ENCODE measurements at regions not wholly inside any gene's neighbourhood (a gene's known extent, or its start where the extent isn't known, plus 50 kb on each side); places are given as distances from the start of the nearest gene placed in this dataset.
"Not testable (repeated sequence)": the region's sequence is repeated elsewhere in the genome, so short reads cannot be mapped to it uniquely, and the experiment has no call there.

DNA sequence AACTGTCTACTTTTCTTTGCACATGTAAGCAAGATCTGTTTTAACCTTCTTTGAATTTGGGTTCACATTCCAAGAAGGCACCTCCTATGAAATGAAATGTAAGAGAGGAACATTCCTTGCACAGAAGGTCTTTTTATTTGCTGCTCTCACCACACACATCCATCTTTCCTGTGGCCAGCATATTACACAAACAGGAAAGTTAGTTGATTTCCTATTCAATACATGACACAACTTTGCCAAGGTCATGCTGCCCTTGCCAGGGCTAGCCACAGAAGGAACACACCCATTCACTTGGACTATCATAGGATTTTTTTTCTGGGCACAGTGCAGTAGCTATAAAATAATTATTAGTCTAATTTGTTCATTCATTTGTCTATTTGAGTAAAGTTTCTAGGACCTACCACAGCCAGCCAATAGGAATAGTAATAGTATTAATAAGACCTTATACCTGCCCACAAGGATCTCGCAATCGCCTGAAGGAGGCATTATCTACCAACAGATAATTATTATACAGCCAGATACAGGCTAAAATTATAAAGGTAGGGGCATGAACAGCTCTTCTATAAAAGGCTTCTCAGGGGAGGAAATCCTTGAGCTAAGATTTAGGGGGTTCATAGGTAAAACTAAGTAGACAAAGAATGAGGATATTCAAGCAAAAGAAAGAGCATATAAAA is 78.1 kb upstream of the NREP start:
- Histone ChIP-seq H3K36me3 (ENCODE audit: control insufficient read depth, insufficient read depth, low read length) (no peaks in the 10 kb centered on the region), H3K4me1 (ENCODE audit: control insufficient read depth, insufficient read depth, low read length, poor library complexity, severe bottlenecking) (no peaks in the 10 kb centered on the region), H3K9me3 (ENCODE audit: control insufficient read depth, low read length) (no peaks in the 10 kb centered on the region), H3K4me3 (ENCODE audit: extremely low read depth, insufficient read depth, low read length, poor library complexity, severe bottlenecking) (no peak overlapping the region), H3K27ac (ENCODE audit: low read depth, low read length, severe bottlenecking) (no peak overlapping the region)
- WGBS, 2 experiments (ENCODE audit: insufficient coverage in 2 of 2): no CpG with 5 or more reads among the region's 2 CpGs

DNA sequence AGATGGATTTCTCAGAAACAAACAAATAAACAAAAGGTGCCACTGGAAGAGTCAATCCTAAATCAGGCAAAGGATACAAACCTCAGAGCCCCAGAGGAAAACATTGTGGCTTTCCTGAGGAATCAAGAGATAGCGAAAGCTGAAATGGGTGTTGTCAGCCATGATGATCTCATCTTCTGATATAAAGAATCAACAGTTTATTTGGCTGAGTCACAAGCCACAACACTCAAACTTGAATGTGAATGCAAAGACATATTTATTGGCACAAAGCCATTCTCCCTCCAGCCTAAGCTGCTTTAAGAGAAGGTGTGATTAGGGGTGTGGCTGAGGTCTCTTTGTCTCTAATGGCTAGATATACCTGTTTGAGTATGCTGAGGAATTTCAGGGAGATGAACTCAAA is 73.3 kb upstream of the NREP start:
- 100% methylated on average over 1 of the region's 1 CpG for WGBS, 2 experiments (ENCODE audit: insufficient coverage in 2 of 2)
- no peak overlapping the region for H3K4me3 ChIP-seq (ENCODE audit: extremely low read depth, insufficient read depth, low read length, poor library complexity, severe bottlenecking)
- H3K4me1 ChIP-seq (ENCODE audit: control insufficient read depth, insufficient read depth, low read length, poor library complexity, severe bottlenecking): no peaks in the 10 kb centered on the region
- H3K27ac ChIP-seq (ENCODE audit: low read depth, low read length, severe bottlenecking): no peak overlapping the region
- H3K9me3 ChIP-seq (ENCODE audit: control insufficient read depth, low read length): no peaks in the 10 kb centered on the region
- H3K36me3 ChIP-seq (ENCODE audit: control insufficient read depth, insufficient read depth, low read length): no peaks in the 10 kb centered on the region

DNA sequence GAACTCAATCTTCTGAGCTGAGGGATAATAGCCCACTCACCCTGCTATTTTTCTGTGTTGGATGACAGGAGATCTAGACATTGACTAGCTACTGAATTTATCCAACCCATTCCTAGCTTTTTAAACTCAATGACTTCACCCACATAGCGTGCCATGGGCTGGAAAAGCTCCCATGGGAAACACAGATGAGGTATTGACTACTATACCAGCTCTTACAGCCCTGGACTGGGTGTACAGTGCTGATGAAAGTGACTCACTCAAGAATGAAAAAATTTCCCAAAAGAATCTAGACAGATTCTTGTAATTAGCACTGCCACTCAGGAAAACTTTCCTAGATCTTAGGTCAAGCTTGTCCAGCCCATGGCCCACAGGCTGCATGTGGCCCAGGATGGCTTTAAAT is 72.7 kb upstream of the NREP start:
- no peak overlapping the region for H3K4me3 ChIP-seq (ENCODE audit: extremely low read depth, insufficient read depth, low read length, poor library complexity, severe bottlenecking)
- 71% methylated on average over 1 of the region's 1 CpG; no CpG with 5 or more reads in 1 of the 2 experiments for WGBS, 2 experiments (ENCODE audit: insufficient coverage in 2 of 2)
- no peak overlapping the region for H3K27ac ChIP-seq (ENCODE audit: low read depth, low read length, severe bottlenecking)

DNA sequence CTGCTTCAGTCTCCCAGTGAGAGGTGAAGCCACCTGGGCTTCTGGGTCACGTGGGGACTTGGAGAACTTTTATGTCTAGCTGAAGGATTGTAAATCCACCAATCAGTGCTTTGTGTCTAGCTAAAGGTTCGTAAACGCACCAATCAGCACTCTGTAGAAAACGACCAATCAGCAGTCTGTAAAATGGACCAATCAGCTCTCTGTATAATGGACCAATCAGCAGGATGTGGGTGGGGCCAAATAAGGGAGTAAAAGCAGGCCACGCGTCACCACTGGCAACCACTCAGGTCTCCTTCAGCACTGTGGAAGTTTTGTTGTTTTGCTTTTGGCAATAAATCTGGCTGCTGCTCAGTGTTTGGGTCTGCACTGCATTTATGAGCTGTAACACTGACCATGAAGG is 69.1 kb upstream of the NREP start:
- no peak overlapping the region for H3K27ac ChIP-seq (ENCODE audit: low read depth, low read length, severe bottlenecking)
- 93 to 97% methylated on average over 4 to 5 of the region's 6 CpGs for WGBS, 2 experiments (ENCODE audit: insufficient coverage in 2 of 2)
- H3K4me3 ChIP-seq (ENCODE audit: extremely low read depth, insufficient read depth, low read length, poor library complexity, severe bottlenecking): no peak overlapping the region
- H3K9me3 ChIP-seq (ENCODE audit: control insufficient read depth, low read length): no peaks in the 10 kb centered on the region
- no peaks in the 10 kb centered on the region for H3K4me1 ChIP-seq (ENCODE audit: control insufficient read depth, insufficient read depth, low read length, poor library complexity, severe bottlenecking)
- H3K36me3 ChIP-seq (ENCODE audit: control insufficient read depth, insufficient read depth, low read length): no peaks in the 10 kb centered on the region

More for the DNA sequence above, 72.7 kb upstream of the NREP start:
- no peaks in the 10 kb centered on the region for H3K9me3 ChIP-seq (ENCODE audit: control insufficient read depth, low read length)
- no peaks in the 10 kb centered on the region for H3K36me3 ChIP-seq (ENCODE audit: control insufficient read depth, insufficient read depth, low read length)
- H3K4me1 ChIP-seq (ENCODE audit: control insufficient read depth, insufficient read depth, low read length, poor library complexity, severe bottlenecking): no peaks in the 10 kb centered on the region

DNA sequence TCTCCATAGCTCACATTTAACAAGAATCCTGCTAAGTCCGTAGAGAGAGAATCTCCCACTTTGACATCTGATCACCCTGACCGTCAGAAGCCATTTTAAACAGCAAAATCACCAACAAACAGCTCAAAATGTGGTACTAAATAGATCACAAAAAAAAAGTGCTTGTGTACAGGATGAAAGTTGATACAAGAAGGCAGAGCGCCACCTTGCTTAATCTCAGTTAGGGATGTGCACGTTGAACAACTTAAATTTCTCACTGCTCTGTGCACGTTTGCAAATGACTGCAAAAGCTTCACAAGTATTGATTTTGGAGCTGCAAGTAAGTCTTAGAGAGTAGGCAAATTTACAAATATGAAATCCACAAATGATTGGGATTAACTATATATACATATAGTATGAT is 63.1 kb upstream of the NREP start:
- Histone ChIP-seq H3K4me3 (ENCODE audit: extremely low read depth, insufficient read depth, low read length, poor library complexity, severe bottlenecking) (no peak overlapping the region), H3K36me3 (ENCODE audit: control insufficient read depth, insufficient read depth, low read length) (no peaks in the 10 kb centered on the region), H3K27ac (ENCODE audit: low read depth, low read length, severe bottlenecking) (no peak overlapping the region), H3K4me1 (ENCODE audit: control insufficient read depth, insufficient read depth, low read length, poor library complexity, severe bottlenecking) (no peaks in the 10 kb centered on the region), H3K9me3 (ENCODE audit: control insufficient read depth, low read length) (no peaks in the 10 kb centered on the region)
- WGBS, 2 experiments (ENCODE audit: insufficient coverage in 2 of 2): 86 to 93% methylated on average over 2 to 4 of the region's 5 CpGs

DNA sequence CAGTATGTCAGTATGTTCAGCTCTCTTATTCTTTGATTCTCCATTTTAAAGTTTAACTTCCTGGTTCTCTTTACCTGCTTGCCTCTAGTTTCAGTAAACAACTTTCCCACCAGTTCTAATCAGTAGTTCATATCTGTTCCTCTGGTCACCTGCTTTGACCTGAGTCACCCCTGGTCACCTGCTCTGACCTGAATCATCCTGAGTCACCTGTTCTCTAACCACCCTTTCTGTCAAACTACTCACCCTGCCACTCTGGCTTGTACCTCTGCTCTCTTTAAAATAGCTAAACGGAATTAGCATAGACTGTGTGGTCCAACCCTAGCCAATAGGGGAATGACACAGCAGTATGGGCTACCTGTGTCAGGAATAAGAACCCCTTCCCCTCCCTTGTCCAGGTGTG is 62.0 kb upstream of the NREP start:
- H3K9me3 ChIP-seq (ENCODE audit: control insufficient read depth, low read length): not testable (repeated sequence)
- 86% methylated on average over 1 of the region's 1 CpG; no CpG with 5 or more reads in 1 of the 2 experiments for WGBS, 2 experiments (ENCODE audit: insufficient coverage in 2 of 2)

DNA sequence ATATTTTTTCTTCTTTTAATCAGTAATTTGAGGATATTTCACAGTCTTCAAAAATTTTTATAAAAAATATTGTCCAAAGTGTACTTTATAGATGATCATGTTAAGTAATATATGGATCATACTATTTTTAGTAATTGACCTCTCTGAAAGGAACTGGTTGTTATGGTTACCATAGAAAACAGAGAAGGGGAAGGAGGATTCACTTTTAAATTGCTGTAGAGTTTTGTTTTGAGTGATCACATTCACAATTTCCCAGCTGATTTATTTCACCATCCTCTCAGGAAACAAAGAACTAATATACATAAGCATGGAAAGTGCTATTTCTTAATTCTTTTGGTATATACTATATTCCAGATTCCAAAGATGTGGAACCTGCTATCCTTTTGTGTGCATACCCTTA is 56.5 kb upstream of the NREP start:
- H3K4me3 ChIP-seq (ENCODE audit: extremely low read depth, insufficient read depth, low read length, poor library complexity, severe bottlenecking): no peak overlapping the region
- no peaks in the 10 kb centered on the region for H3K9me3 ChIP-seq (ENCODE audit: control insufficient read depth, low read length)
- no peaks in the 10 kb centered on the region for H3K4me1 ChIP-seq (ENCODE audit: control insufficient read depth, insufficient read depth, low read length, poor library complexity, severe bottlenecking)
- H3K36me3 ChIP-seq (ENCODE audit: control insufficient read depth, insufficient read depth, low read length): no peaks in the 10 kb centered on the region
- no peak overlapping the region for H3K27ac ChIP-seq (ENCODE audit: low read depth, low read length, severe bottlenecking)

More for the DNA sequence above, 62.0 kb upstream of the NREP start:
- H3K36me3 ChIP-seq (ENCODE audit: control insufficient read depth, insufficient read depth, low read length); H3K4me1 ChIP-seq (ENCODE audit: control insufficient read depth, insufficient read depth, low read length, poor library complexity, severe bottlenecking); H3K27ac ChIP-seq (ENCODE audit: low read depth, low read length, severe bottlenecking); H3K4me3 ChIP-seq (ENCODE audit: extremely low read depth, insufficient read depth, low read length, poor library complexity, severe bottlenecking): not testable (repeated sequence)

DNA sequence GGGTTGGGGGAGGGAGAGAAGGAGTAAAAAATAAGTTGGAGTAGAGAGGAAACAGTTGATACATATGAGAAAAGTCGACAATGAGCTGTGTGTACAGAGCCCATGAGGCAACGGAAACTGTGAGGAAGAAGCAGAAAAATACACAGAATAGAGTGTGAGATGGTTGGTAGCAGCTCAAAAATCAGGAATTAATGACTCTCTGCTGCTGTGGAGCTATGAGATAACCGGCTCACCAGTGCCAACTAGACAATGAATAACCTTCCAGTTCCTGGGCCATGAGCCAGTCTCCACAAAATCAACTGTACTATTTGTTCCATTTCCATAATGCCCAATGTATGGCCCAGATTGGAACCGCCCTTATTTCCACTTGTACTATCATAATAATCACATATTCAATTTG is 53.1 kb upstream of the NREP start:
- WGBS, 2 experiments (ENCODE audit: insufficient coverage in 2 of 2): 88 to 100% methylated on average over 2 to 4 of the region's 4 CpGs
- H3K36me3 ChIP-seq (ENCODE audit: control insufficient read depth, insufficient read depth, low read length): no peaks in the 10 kb centered on the region
- no peaks in the 10 kb centered on the region for H3K9me3 ChIP-seq (ENCODE audit: control insufficient read depth, low read length)
- no peak overlapping the region for H3K27ac ChIP-seq (ENCODE audit: low read depth, low read length, severe bottlenecking)
- H3K4me3 ChIP-seq (ENCODE audit: extremely low read depth, insufficient read depth, low read length, poor library complexity, severe bottlenecking): no peak overlapping the region
- no peaks in the 10 kb centered on the region for H3K4me1 ChIP-seq (ENCODE audit: control insufficient read depth, insufficient read depth, low read length, poor library complexity, severe bottlenecking)

Measured in mesodermal cell (in vitro differentiated cells).